AG08395 (cell line): ENCODE measurements at regions not wholly inside any gene's neighbourhood (a gene's known extent, or its start where the extent isn't known, plus 50 kb on each side); places are given as distances from the start of the nearest gene placed in this dataset.

Source experiments
- DNase-seq: peaks from one replicate; pipeline ENCODE4 v3.0.0; 2012; ENCODE audit warnings: mixed read lengths, low spot score

DNA sequence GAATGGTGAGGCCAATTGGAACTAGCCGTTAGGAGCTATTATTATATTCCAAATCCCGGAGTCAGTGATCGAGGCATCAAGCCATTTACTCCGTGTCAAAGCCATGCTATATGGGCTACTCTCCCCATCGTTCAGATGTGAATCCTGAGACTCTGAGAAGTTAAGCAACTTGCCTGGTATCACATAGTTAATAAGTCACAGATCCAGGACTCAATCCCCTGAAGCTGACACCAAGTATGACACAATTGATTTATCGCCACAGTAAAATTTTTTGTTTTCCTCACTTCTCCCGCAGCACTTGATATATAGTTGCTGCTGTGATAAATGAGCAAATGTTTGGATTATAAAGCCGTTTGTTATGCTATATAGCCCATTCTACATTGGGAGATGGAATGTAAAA is 50.8 kb upstream of the TSHZ2 start:
- DNase-seq, result no peak

DNA sequence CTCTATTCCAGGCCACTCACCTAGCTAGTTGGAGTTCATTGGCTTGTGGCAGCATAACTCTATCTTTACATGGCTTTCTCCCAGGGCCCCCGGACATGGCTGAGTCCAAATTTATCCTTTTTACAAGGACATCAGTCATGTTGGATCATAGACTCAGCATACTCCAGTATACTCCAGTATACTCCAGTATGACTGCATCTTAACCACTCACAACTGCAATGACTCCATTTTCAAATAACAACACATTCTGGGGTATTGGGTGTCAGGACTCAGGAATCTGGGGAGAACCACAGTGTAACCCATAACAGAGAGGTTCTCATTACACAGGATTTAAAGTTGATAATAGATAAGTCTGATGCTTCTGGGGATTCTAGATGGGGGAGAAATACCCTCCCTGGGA is 53.8 kb upstream of the TSHZ2 start:
- no peak for DNase-seq

DNA sequence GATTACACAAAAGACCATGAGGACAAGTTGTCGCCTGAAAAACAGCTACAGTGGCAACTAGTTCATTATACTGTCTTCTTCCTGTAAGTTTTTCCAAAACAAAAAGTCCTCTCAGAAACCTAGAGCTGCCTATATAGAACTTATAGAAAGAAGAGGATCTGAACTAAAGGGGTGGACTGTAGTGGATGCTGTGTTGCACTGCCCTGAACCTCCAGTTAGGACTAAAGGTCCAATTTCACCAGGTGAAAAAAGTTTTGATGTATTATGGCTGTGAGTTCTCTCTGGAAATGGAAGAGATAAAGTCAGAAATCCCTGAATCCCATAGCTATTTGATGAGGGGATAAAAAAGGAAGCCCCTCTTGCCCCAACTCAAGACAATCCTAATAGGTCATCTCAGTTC is 56.6 kb upstream of the TSHZ2 start:
- DNase-seq, result no peak

DNA sequence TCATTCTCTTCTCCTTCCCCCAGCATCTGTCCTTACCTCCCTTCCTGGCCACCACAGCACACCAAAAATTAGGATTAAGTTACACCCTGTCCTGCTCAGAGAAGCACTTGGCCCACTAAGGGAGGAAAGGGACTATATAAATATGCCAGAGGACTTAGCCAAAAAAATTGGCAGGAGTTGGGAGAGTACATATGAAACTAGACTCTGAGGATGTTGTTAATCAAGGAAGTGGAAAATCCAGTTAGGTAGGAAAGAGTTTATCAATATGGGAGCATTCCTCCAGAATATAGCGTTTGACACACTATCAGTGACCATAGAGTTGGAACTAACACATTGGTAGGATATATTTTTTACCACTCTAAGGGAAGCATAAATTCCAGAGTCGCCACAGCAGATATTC is 57.3 kb upstream of the TSHZ2 start:
- DNase-seq, result no peak

DNA sequence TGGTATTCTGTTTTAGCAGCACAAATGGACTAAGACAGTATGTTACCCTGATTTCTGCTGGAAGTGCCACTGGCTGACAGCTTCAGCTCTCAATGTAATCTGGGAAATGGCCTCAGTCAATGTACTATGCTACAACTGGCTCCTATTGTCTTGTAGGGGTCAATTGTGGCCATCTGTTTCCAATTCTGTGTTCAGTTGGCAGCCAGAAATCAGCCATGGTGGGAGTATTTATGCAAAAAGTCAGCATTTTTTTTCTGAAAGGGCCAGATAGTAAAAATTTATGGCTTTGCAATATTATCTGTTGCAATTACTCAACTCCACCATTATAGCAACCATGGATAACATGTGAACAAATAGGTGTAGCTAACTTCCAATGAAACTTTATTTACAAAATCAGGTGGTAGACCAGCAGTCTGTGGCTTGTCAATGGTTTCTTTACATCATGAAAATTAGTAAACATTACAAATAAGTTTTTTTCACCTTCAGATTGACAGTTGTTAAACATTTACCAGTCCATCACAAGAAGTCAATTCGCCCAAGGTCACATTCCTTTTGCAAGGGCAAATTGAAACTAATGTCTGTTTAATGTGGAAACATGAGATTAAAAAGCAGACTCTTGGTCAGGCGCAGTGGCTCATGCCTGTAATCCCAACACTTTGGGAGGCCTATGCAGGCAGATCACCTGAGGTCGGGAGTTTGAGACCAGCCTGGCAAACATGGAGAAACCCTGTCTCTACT is 58.3 kb upstream of the TSHZ2 start:
- no peak for DNase-seq

DNA sequence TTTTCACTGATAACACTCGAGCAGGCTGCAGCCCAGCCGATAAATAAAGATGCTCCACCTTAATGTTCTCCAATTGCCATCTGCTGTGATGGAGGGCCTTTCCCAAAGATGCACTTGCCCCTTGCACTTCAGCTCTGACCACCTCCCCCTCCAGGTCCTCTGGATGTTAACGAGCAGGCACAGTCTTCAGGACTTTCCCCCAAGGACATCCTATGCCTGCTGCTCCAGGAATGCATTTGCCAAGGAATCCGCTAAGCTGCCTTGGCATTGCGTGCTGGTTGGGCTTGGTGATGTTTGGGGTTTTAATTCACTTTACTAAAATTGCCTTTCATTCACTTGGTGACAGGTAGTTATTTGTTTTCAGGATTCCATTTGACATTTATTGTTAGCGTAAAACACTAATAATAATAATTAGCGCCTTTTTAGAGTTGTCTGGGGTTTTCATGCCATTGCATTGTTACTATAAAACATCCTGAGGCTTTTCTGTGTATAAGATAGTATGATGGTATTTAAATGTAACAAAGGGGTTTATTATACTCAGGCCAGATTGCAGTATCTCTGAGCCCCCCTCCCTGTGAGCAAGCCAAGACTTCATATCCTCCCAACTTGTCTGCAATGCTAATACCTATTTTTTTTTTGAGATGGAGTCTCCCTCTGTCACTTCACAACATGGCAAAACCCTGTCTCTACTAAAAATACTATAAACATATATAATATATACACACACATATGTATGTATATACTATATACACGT is 66.7 kb upstream of the TSHZ2 start:
- no peak for DNase-seq

DNA sequence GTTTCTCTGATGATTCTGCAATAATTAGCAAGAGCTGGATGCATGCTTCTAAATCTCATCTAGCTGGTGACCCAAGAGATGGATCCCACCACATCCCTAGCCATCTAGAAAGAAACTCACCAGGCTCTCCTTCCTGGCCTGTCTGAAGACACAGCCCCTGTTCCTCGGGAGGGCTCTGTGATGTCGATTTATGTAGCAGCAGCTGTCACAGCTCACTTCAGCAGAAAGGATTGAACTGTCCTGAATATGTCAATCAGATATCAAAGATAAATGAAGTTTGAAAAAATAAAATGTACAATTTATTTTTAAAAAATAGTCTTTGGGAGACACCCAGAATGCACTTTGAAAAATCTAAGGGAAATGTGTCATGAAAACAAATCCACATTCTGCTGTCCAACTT is 67.3 kb upstream of the TSHZ2 start:
- no peak for DNase-seq

DNA sequence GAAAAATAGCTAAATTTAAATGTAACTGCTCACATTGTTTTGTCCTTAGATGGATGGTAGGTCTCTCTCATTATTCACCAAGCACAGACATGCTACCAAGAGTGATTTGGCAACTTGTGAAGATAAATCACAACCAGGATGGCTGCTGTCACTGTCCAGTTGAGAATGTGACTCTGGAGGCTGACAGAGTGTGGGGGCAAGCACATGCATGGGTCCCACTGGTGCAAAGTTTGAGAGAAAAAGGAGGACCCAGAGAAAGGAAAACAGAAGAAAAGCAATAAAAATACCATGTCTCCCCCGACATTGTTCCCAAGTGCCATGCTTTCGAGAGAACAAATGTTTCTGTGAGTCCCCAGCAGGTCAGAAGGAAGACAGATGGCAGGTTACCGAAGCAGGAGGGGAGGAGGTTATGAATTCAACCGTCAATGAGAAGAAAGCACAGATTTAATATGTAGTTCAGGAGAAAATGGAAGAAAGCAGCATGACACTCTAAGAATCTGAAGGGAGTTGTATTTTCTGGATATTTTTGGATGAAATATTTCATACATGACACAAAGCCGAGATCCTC is 73.0 kb upstream of the TSHZ2 start:
- no peak for DNase-seq

DNA sequence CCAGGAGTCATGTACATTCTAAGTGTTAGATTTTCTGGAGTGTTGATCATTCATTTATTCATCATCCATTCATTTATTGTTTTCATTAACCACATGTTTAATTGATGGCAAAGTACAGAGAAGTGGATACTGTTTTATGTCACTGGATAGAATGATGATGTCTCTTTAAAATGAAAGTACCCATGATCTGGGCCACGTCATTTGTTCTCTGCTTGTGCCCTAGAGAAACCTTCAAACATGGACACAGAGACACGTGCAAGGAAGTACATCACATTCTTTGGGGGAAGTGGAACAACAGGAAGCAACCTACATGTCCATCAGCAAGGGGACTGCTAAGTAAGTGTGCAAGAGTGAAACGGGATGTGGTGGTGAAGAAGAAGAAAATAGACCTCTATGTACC is 75.8 kb upstream of the TSHZ2 start:
- DNase-seq, result no peak

DNA sequence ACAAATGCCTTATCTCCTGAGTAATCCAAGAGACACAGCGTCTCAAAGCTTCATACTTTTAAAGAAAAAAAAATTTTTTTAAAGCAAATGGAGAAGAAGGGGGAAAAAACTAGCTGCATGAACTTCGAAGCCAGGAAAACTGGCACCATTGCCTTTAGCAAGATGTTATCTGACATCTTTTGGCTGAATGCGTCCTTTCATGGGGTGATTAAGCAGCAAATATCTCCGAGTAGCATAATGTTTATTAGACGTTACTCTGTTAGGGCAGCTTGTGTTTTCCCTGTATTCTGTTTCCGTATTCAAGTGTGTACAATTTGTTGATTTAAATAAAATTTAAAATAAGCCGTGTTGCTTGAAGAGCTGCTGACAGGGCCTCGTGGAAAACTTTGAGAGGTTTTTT is 76.5 kb upstream of the TSHZ2 start:
- DNase-seq, result no peak

DNA sequence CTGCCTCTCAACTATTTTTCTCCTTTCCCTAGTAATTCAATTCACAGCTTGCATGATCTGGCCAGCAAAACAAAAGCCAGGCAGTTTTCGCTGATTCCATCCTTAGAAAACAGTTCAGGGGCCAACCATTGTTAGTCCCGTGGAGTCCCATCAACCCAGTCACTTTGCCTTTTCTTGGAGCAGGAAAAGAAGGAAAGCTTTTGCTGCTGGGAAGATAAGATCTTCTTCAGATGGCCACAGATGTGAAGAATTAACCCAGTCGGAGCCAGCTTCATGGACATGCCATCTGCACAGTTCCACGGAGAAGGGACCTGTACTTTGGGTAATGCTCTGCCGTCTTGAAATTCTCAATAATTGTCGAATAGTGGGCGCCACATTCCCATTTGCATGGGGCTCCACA is 76.9 kb upstream of the TSHZ2 start:
- DNase-seq, result no peak

DNA sequence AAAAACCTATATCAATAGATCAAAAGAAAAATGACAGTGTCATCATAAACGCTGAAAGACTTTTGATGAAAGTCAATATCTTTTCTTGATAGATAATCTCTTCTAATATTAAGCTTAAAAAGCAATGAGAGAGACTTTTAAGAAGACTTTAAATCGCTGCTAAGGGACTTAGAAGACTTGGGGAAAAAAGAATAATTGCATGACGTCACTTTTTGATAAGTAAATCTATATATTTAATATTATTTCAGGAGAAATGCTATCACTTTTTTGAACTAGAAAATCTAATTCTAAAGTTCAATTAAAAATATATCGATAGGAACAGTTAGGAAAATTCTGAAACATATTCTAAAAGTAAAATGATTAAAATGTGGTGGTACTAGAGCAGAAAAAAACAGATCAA is 78.7 kb upstream of the TSHZ2 start:
- DNase-seq, result no peak

DNA sequence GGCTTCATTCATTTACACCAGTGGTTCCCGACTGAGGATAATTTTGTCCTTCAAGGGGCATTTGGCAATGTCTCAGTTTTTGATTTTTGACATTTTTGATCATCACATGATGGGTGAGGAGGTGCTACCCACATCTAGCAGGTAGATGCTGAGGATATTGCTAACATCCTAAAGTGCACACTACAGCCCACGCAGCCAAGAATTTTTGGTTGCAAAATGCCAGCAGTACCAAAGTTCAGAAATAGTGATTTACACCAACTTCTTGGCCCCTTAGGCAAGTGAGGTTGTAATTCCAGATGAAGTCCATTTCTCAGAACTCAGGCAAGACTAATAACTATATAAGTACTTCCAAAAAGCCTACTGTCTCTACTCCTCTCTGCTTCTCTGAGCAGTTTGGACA is 80.1 kb upstream of the TSHZ2 start:
- no peak for DNase-seq

DNA sequence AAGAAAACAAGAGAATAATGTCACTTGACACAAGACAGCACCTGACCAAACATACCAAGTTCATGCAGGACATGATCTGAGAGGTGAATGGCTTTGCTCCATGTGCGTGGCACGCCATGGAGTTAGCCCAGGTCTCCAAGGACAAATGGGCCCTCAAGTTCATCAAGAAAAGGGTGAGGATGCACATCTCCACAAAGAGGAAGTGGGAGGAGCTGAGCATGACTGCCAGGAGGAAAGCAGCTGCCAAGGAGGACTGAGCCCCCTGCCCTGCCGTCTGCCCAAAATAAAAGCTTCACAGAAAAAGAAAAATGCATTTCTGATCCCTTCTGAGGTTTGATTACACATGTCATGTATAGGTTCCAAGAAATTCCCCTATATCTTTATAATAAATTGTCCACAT is 82.0 kb upstream of the TSHZ2 start:
- no peak for DNase-seq

DNA sequence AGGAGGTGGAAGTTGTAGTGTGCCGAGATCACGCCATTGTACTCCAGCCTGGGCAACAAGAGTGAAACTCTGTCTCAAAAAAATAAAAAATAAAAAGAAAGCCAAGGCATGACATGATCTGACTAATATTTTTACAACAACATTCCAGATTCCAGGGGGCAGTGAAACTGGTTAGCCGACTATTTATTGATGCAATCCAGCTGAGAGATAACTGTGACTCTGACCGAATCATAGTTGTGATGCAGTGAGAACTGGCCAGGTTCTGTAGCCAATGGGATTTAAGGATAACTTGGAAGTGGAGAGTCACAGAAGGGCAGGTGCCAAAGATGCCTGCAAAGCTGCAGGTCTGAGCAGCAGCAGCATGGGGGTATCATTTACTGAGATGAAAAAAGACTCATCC is 82.9 kb upstream of the TSHZ2 start:
- peak; percentile 75 for DNase-seq

DNA sequence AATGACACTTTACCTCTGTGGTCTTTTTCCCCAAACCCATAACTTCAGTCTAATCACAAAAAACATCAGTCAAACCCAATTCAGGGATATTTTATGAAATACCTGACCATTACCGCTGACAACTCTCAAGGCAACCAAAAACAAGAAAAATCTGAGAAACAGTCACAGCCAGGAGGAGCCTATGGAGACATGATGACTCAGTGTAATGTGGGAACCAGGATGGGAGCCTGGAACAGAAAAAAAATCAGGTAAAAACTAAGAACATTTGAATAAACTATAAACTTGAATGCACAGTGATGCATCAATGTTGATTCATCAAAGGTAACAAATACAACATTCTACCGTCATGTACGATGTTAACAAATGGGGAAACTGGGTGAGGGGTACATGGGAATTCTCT is 84.1 kb upstream of the TSHZ2 start:
- no peak for DNase-seq

DNA sequence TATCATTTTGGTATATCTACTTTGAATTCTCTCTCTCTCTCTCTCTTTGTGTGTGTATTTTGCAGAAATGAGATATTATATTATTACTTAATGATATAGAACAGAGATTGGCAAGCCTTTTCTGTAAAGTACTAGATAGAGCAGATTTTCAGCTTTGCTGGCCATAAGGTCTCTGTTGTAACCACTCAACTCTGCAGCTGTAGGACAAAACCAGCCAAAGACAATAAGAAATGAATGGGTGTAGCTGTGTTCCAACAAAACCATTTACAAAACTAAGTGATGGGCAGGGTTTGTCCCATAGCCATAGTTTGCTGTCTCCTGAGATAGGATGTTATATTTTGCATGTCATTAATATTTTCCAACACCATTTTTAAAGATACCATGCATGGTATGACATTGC is 91.2 kb upstream of the TSHZ2 start:
- DNase-seq, result no peak

DNA sequence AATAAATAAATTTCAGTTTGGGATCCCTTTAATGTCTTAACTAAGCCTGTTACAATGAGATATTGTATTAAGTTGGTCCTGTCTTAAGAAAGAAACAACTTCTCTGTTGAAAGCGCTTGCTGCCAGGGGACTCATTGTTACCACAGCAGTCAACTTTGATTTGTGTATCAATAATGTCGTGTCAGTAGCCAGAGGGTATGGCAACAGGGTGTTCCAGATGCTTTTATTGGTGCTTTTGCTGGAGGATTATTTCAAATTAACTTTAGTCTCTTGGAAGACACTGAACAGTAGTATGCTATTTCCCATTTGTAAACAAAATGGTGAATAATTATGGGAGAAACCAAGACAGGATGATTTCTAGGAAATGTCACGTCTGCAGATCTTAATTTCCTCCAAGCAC is 91.9 kb upstream of the TSHZ2 start:
- DNase-seq, result no peak

DNA sequence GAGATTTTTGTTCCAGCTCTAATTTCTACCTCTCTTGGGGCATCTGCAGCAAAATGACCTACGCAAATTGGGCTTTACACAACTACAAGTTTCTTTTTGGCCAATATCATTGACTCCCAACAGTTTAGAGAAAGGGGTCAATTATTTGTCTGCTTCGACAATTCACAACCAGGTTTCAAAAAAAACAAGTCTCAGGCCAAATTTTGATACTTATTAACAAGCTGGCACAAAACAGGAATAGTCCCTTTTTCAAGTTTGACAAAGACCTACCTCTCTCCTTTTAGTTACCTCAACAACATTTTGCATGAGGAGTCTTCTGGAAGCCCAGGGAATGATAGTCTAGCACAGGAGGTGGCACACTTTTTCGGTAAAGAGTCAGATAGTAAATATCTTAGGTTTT is 97.9 kb upstream of the TSHZ2 start:
- no peak for DNase-seq

DNA sequence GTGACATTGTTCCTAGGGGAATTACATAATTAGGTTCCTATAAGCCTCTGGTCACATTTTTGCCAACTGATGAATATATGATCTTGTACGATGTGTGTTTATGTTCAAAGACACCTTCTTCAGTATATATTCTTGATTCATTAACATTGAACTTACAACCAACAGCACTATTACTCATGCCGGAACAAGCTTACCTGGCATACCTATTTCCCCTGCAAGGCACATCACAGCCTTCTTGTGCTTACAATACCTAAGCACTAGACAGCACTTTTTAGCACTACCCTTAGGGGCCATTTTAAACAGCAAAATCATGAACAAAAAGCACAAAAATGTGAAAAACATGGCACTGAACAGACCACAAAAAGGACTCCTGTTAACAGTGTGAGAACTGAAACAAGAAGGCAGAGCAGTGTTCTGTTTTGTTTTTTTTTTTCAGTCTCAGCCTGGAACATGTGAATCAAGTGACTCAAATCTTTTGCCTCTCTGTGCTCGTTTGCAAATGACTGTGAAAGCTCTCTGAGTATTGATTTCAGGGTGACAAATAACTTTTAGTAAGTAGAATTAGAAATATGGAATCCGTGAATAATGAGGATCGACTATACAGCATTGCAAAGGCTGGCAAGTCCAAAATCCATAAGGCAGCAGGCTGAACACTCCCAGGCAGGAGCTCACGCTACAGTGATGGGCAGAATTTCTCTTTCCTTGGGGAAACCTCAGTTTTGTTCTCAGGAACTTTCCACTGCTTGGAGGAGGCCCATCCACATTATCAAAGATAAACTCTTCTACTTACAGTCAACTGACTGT is 102.3 kb upstream of the TSHZ2 start:
- DNase-seq, result no peak

DNA sequence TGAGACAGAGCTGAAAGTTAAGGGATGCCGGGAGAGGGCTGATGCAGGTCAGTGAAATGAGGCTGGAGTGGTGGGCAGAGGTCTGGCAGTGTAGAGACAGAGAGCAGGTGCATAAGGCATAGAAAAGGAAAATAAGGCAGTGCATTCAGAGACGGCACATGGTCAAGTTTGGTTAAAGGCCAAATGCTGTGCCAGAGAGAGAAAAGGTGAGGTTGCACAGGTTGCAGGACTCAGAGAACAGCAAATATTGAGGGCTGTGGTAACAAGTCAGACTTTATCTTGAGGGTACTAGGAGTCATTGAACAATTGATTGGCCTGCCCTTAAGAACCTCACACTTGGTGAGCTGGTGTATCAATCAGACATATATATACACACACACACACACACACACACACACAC is 102.9 kb upstream of the TSHZ2 start:
- no peak for DNase-seq

DNA sequence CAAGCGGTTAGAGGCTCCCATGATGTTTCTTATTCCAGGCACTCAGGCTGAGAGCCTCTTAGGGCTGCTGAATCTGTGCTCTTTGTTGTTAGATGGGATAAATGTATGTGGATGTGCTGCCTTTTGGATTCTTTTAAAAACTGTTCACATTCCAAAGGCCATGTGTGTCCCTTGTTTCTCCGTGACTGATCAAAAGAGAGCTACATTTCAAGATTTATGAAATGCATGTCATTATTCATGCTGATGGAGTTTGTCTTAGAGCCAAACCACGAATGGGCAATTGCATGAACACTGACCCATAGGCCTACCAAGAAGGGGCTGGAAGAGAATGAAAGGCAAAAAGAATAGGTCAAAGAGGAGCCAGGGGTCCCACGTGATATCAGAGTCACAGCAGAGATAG is 104.9 kb upstream of the TSHZ2 start:
- DNase-seq, result no peak
